ENCODE measurements at regions not wholly inside any gene's neighbourhood (a gene's known extent, or its start where the extent isn't known, plus 50 kb on each side); places are given as distances from the start of the nearest gene placed in this dataset.

DNA sequence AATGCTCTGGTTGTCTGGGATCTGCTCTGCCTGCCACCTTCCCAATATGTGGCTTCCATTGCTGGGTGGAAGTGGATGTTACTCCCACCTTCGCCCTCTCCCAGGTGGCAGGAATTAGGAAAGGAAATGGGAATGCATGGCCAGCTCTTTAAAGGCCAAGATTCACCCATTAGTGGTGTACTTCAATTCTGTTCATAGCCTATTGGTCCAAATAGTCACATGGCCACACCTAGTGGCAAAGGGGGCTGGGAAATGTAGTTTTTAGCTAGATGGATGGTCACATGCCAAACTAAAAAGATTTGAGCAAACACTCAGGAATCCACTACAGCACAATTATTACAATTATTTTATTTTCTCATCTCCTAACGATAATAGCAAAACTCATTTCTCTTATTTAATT, 135.1 kb downstream of the NPY start:
- TF ChIP-seq, protein P1, sequence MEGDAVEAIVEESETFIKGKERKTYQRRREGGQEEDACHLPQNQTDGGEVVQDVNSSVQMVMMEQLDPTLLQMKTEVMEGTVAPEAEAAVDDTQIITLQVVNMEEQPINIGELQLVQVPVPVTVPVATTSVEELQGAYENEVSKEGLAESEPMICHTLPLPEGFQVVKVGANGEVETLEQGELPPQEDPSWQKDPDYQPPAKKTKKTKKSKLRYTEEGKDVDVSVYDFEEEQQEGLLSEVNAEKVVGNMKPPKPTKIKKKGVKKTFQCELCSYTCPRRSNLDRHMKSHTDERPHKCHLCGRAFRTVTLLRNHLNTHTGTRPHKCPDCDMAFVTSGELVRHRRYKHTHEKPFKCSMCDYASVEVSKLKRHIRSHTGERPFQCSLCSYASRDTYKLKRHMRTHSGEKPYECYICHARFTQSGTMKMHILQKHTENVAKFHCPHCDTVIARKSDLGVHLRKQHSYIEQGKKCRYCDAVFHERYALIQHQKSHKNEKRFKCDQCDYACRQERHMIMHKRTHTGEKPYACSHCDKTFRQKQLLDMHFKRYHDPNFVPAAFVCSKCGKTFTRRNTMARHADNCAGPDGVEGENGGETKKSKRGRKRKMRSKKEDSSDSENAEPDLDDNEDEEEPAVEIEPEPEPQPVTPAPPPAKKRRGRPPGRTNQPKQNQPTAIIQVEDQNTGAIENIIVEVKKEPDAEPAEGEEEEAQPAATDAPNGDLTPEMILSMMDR (IDR thresholded peaks at IDR 0.05; ENCODE audit: low read depth, low read length): no peak
- TF ChIP-seq EZH2phosphoT487 (IDR thresholded peaks at IDR 0.05; ENCODE audit: low read depth): no peak

Data from OCI-LY3 (cell line).